ENCODE measurements at regions not wholly inside any gene's neighbourhood (a gene's known extent, or its start where the extent isn't known, plus 50 kb on each side); places are given as distances from the start of the nearest gene placed in this dataset.
A peak's percentile ranks its signal among the peaks of the same experiment; 100 is the strongest.

GRCh38 chr18:38984968-38985367, 1419.4 kb upstream of the CELF4 start:
- Histone ChIP-seq H3K9me3 (peaks cover 3% of the 10 kb centered on the region; the same call in 1 of the 2 replicates), H3K4me3 (no peak overlapping the region), H3K4me1 (no peaks in the 10 kb centered on the region), H3K36me3 (replicated peaks) (no peaks in the 10 kb centered on the region), H3K27me3 (ENCODE audit: low read depth) (no peaks in the 10 kb centered on the region)
- DNase-seq (ENCODE audit: low spot score in 2 of 2) = no peak
- in situ Hi-C loops (cut with MboI; ENCODE audit: low sequenced_read_pairs) = no loop called here

GRCh38 chr18:38982072-38982471, 1416.5 kb upstream of the CELF4 start:
- H3K4me3 ChIP-seq = no peak overlapping the region
- DNase-seq (ENCODE audit: low spot score in 2 of 2) = no peak
- H3K4me1 ChIP-seq = no peaks in the 10 kb centered on the region
- H3K36me3 ChIP-seq (replicated peaks) = no peaks in the 10 kb centered on the region
- in situ Hi-C loops (cut with MboI; ENCODE audit: low sequenced_read_pairs) = no loop called here
- H3K9me3 ChIP-seq = peaks cover 3% of the 10 kb centered on the region; the same call in 1 of the 2 replicates
- no peaks in the 10 kb centered on the region for H3K27me3 ChIP-seq (ENCODE audit: low read depth)

GRCh38 chr18:38981389-38981788, 1415.8 kb upstream of the CELF4 start:
- in situ Hi-C loops (cut with MboI; ENCODE audit: low sequenced_read_pairs) = no loop called here
- H3K27me3 ChIP-seq (ENCODE audit: low read depth) = no peaks in the 10 kb centered on the region
- H3K4me3 ChIP-seq = no peak overlapping the region
- H3K4me1 ChIP-seq = no peaks in the 10 kb centered on the region
- H3K36me3 ChIP-seq (replicated peaks) = no peaks in the 10 kb centered on the region
- H3K9me3 ChIP-seq = peaks cover 3% of the 10 kb centered on the region; the same call in 1 of the 2 replicates
- DNase-seq (ENCODE audit: low spot score in 2 of 2) = no peak

GRCh38 chr18:38980420-38980819, 1414.8 kb upstream of the CELF4 start:
- in situ Hi-C loops (cut with MboI; ENCODE audit: low sequenced_read_pairs) = no loop called here
- no peaks in the 10 kb centered on the region for H3K27me3 ChIP-seq (ENCODE audit: low read depth)
- H3K4me1 ChIP-seq = no peaks in the 10 kb centered on the region
- no peaks in the 10 kb centered on the region for H3K36me3 ChIP-seq (replicated peaks)
- H3K9me3 ChIP-seq = peaks cover 3% of the 10 kb centered on the region; the same call in 1 of the 2 replicates
- H3K4me3 ChIP-seq = no peak overlapping the region
- no peak for DNase-seq (ENCODE audit: low spot score in 2 of 2)

- H3K36me3 ChIP-seq (replicated peaks) = no peaks in the 10 kb centered on the region
- in situ Hi-C loops (cut with MboI; ENCODE audit: low sequenced_read_pairs) = no loop called here
- no peaks in the 10 kb centered on the region for H3K27me3 ChIP-seq (ENCODE audit: low read depth)
- no peak overlapping the region for H3K4me3 ChIP-seq
- H3K9me3 ChIP-seq = no peaks in the 10 kb centered on the region
- H3K4me1 ChIP-seq = no peaks in the 10 kb centered on the region
- DNase-seq (ENCODE audit: low spot score in 2 of 2) = no peak
Measured at GRCh38 chr18:38972571-38972970, 1407.0 kb upstream of the CELF4 start.

GRCh38 chr18:38971881-38972280, 1406.3 kb upstream of the CELF4 start:
- no peak for DNase-seq (ENCODE audit: low spot score in 2 of 2)
- in situ Hi-C loops (cut with MboI; ENCODE audit: low sequenced_read_pairs) = no loop called here
- no peak overlapping the region for H3K4me3 ChIP-seq
- no peaks in the 10 kb centered on the region for H3K4me1 ChIP-seq
- no peaks in the 10 kb centered on the region for H3K9me3 ChIP-seq
- no peaks in the 10 kb centered on the region for H3K36me3 ChIP-seq (replicated peaks)
- H3K27me3 ChIP-seq (ENCODE audit: low read depth) = no peaks in the 10 kb centered on the region

GRCh38 chr18:38966841-38967240, 1401.2 kb upstream of the CELF4 start:
- no peaks in the 10 kb centered on the region for H3K36me3 ChIP-seq (replicated peaks)
- no peak overlapping the region for H3K4me3 ChIP-seq
- no peaks in the 10 kb centered on the region for H3K9me3 ChIP-seq
- no peaks in the 10 kb centered on the region for H3K27me3 ChIP-seq (ENCODE audit: low read depth)
- no peak for DNase-seq (ENCODE audit: low spot score in 2 of 2)
- no peaks in the 10 kb centered on the region for H3K4me1 ChIP-seq
- in situ Hi-C loops (cut with MboI; ENCODE audit: low sequenced_read_pairs) = no loop called here

- DNase-seq (ENCODE audit: low spot score in 2 of 2) = no peak
- no peak overlapping the region for H3K4me3 ChIP-seq
- no peaks in the 10 kb centered on the region for H3K4me1 ChIP-seq
- H3K36me3 ChIP-seq (replicated peaks) = no peaks in the 10 kb centered on the region
- no peaks in the 10 kb centered on the region for H3K27me3 ChIP-seq (ENCODE audit: low read depth)
- in situ Hi-C loops (cut with MboI; ENCODE audit: low sequenced_read_pairs) = no loop called here
- H3K9me3 ChIP-seq = no peaks in the 10 kb centered on the region
Measured at GRCh38 chr18:38963943-38964660, 1398.5 kb upstream of the CELF4 start.

- H3K4me1 ChIP-seq = no peaks in the 10 kb centered on the region
- no peak overlapping the region for H3K4me3 ChIP-seq
- no peaks in the 10 kb centered on the region for H3K27me3 ChIP-seq (ENCODE audit: low read depth)
- in situ Hi-C loops (cut with MboI; ENCODE audit: low sequenced_read_pairs) = no loop called here
- no peaks in the 10 kb centered on the region for H3K9me3 ChIP-seq
- DNase-seq (ENCODE audit: low spot score in 2 of 2) = no peak
- H3K36me3 ChIP-seq (replicated peaks) = no peaks in the 10 kb centered on the region
Measured at GRCh38 chr18:38961880-38962279, 1396.3 kb upstream of the CELF4 start.

- peaks cover 11% of the 10 kb centered on the region for H3K4me1 ChIP-seq
- DNase-seq (ENCODE audit: low spot score in 2 of 2) = no peak
- no peak overlapping the region for H3K4me3 ChIP-seq
- in situ Hi-C loops (cut with MboI; ENCODE audit: low sequenced_read_pairs) = no loop called here
- H3K36me3 ChIP-seq (replicated peaks) = no peaks in the 10 kb centered on the region
- no peaks in the 10 kb centered on the region for H3K27me3 ChIP-seq (ENCODE audit: low read depth)
- no peaks in the 10 kb centered on the region for H3K9me3 ChIP-seq
Measured at GRCh38 chr18:38957736-38958135, 1392.1 kb upstream of the CELF4 start.

GRCh38 chr18:38956068-38956467, 1390.5 kb upstream of the CELF4 start:
- H3K9me3 ChIP-seq = no peaks in the 10 kb centered on the region
- no peak overlapping the region for H3K4me3 ChIP-seq
- H3K27me3 ChIP-seq (ENCODE audit: low read depth) = no peaks in the 10 kb centered on the region
- H3K36me3 ChIP-seq (replicated peaks) = no peaks in the 10 kb centered on the region
- no peak for DNase-seq (ENCODE audit: low spot score in 2 of 2)
- in situ Hi-C loops (cut with MboI; ENCODE audit: low sequenced_read_pairs) = no loop called here
- peaks cover 11% of the 10 kb centered on the region for H3K4me1 ChIP-seq

- in situ Hi-C loops (cut with MboI; ENCODE audit: low sequenced_read_pairs) = no loop called here
- peaks cover 21% of the 10 kb centered on the region for H3K4me1 ChIP-seq
Measured at GRCh38 chr18:38951633-38952032, 1386.0 kb upstream of the CELF4 start.

GRCh38 chr18:38948436-38948835, 1382.8 kb upstream of the CELF4 start:
- no peak overlapping the region for H3K4me3 ChIP-seq
- peak; percentile 38 to 84 for DNase-seq (ENCODE audit: low spot score in 2 of 2)
- H3K36me3 ChIP-seq (replicated peaks) = no peaks in the 10 kb centered on the region
- in situ Hi-C loops (cut with MboI; ENCODE audit: low sequenced_read_pairs) = no loop called here
- no peaks in the 10 kb centered on the region for H3K27me3 ChIP-seq (ENCODE audit: low read depth)
- peaks cover 10% of the 10 kb centered on the region for H3K4me1 ChIP-seq
- 0 out of 2 replicates have a peak, but pooled peaks cover 3% of the 10 kb centered on the region for H3K9me3 ChIP-seq

More at GRCh38 chr18:38951633-38952032, 1386.0 kb upstream of the CELF4 start:
- Histone ChIP-seq H3K36me3 (replicated peaks) (no peaks in the 10 kb centered on the region), H3K4me3 (no peak overlapping the region), H3K9me3 (no peaks in the 10 kb centered on the region), H3K27me3 (ENCODE audit: low read depth) (no peaks in the 10 kb centered on the region)
- DNase-seq (ENCODE audit: low spot score in 2 of 2) = no peak

- no peak for DNase-seq (ENCODE audit: low spot score in 2 of 2)
- Histone ChIP-seq H3K9me3 (0 out of 2 replicates have a peak, but pooled peaks cover 3% of the 10 kb centered on the region), H3K4me3 (no peak overlapping the region), H3K36me3 (replicated peaks) (no peaks in the 10 kb centered on the region), H3K27me3 (ENCODE audit: low read depth) (no peaks in the 10 kb centered on the region), H3K4me1 (peaks cover 10% of the 10 kb centered on the region)
- in situ Hi-C loops (cut with MboI; ENCODE audit: low sequenced_read_pairs) = no loop called here
Measured at GRCh38 chr18:38944446-38945024, 1378.9 kb upstream of the CELF4 start.
